DND-41 (cell line): ENCODE measurements at regions not wholly inside any gene's neighbourhood (a gene's known extent, or its start where the extent isn't known, plus 50 kb on each side); places are given as distances from the start of the nearest gene placed in this dataset.

Experiments used
- ATAC-seq: fragments of 200-7000 bp; cut with Tn5 transposase; 3 replicates; pipeline ENCODE4 v1.9.1; 2021; ENCODE audit warnings: low read depth; ENCODE audit not compliant: insufficient read depth
- DNase-seq: peaks from one replicate; pipeline ENCODE4 v3.0.0-alpha.2; 2020
- H2AFZ ChIP-seq: 2 replicates; pipeline ENCODE4 v1.6.0; 2012; ENCODE audit warnings: low read depth, low read length
- H3K27ac ChIP-seq: 2 replicates; pipeline ENCODE4 v1.5.1; 2012; ENCODE audit warnings: low read length, inconsistent platforms
- H3K27me3 ChIP-seq: fragments of 200-600 bp; sonication (generic); 2 replicates; pipeline ENCODE4 v1.6.0; 2012; ENCODE audit warnings: low read length, mild to moderate bottlenecking, inconsistent platforms; ENCODE audit not compliant: insufficient read depth, poor library complexity
- H3K36me3 ChIP-seq: 2 replicates; pipeline ENCODE4 v1.5.1; 2012; ENCODE audit warnings: low read length, inconsistent platforms; ENCODE audit not compliant: insufficient read depth
- H3K4me1 ChIP-seq: 2 replicates; pipeline ENCODE4 v1.5.1; 2012; ENCODE audit warnings: mild to moderate bottlenecking, low read length; ENCODE audit not compliant: insufficient read depth
- H3K4me2 ChIP-seq: 2 replicates; pipeline ENCODE4 v1.6.0; 2012; ENCODE audit warnings: mild to moderate bottlenecking, moderate library complexity, low read length, inconsistent platforms; ENCODE audit not compliant: insufficient read depth
- H3K4me3 ChIP-seq, 2 experiments: fragments of 200-600 bp in 1 of 2; shearing (Covaris generic) in 1 of 2; 2 replicates each; pipeline ENCODE4 v1.5.1; 2012 to 2016; ENCODE audit warnings: inconsistent platforms in 2 of 2, low read length in 2 of 2, mild to moderate bottlenecking in 2 of 2, low read depth in 1 of 2, moderate library complexity in 1 of 2
- H3K79me2 ChIP-seq: 2 replicates; pipeline ENCODE4 v1.6.0; 2012; ENCODE audit warnings: low read length, inconsistent platforms; ENCODE audit not compliant: insufficient read depth
- H3K9ac ChIP-seq: 2 replicates; pipeline ENCODE4 v1.6.0; 2012; ENCODE audit warnings: low read depth, mild to moderate bottlenecking, inconsistent platforms, low read length, moderate library complexity
- H3K9me3 ChIP-seq: 2 replicates; pipeline ENCODE4 v1.5.1; 2012; ENCODE audit warnings: low read length, moderate library complexity, mild to moderate bottlenecking, inconsistent platforms; ENCODE audit not compliant: insufficient read depth, severe bottlenecking
- H4K20me1 ChIP-seq: 2 replicates; pipeline ENCODE4 v1.6.0; 2012; ENCODE audit warnings: low read length; ENCODE audit not compliant: insufficient read depth
- CTCF ChIP-seq: IDR thresholded peaks from 2 replicates; pipeline ENCODE4 v1.5.1; 2012; ENCODE audit warnings: borderline replicate concordance, low read length, moderate library complexity, mild to moderate bottlenecking; ENCODE audit not compliant: poor library complexity, severe bottlenecking; ENCODE audit errors: extremely low read depth
- EZH2 ChIP-seq: IDR thresholded peaks from 3 replicates; pipeline ENCODE4 v1.6.1; 2012; ENCODE audit warnings: borderline replicate concordance, low read depth, mild to moderate bottlenecking, moderate library complexity, low read length, inconsistent platforms; ENCODE audit not compliant: severe bottlenecking

DNA sequence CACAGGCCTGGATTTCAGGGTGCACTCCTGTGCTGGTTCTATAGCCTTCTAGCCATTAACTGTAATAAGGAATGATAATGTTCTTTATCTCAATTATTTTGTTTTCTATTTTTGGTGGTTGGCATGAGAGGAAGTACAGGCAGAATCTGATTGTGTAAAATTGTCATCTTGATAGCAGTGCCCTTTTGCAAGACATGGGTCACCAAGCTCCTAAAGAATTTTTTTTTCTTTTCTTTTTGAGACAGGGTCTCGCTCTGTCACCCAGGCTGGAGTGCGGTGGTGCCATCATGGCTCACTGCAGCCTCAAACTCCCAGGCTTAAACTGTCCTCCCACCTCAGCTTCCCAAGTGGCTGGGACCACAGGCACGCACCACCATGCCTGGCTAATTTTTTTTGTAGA lies 206.7 kb upstream of the JARID2 start:
- H3K4me3 ChIP-seq, result no peak overlapping the region
- no peaks in the 10 kb centered on the region for H4K20me1 ChIP-seq
- H3K27me3 ChIP-seq, result no peaks in the 10 kb centered on the region
- no peak overlapping the region for H3K4me2 ChIP-seq
- ATAC-seq (no peak), DNase-seq (no peak)
- H3K4me1 ChIP-seq, result no peaks in the 10 kb centered on the region
- no peak overlapping the region for H3K27ac ChIP-seq
- no peak overlapping the region for H2AFZ ChIP-seq
- no peaks in the 10 kb centered on the region for H3K9me3 ChIP-seq
- TF ChIP-seq EZH2 (no peak), CTCF (no peak)
- H3K9ac ChIP-seq, result no peak overlapping the region
- no peaks in the 10 kb centered on the region for H3K79me2 ChIP-seq
- no peaks in the 10 kb centered on the region for H3K36me3 ChIP-seq

GRCh38 chr6:15042938-15043337 lies 202.9 kb upstream of the JARID2 start:
- H3K27me3 ChIP-seq, result no peaks in the 10 kb centered on the region
- no peak overlapping the region for H3K27ac ChIP-seq
- no peak overlapping the region for H3K4me3 ChIP-seq
- no peaks in the 10 kb centered on the region for H4K20me1 ChIP-seq
- no peak for ATAC-seq
- H3K4me1 ChIP-seq, result no peaks in the 10 kb centered on the region
- no peaks in the 10 kb centered on the region for H3K36me3 ChIP-seq
- H3K4me2 ChIP-seq, result no peak overlapping the region
- H3K9me3 ChIP-seq, result no peaks in the 10 kb centered on the region
- no peak overlapping the region for H3K9ac ChIP-seq
- TF ChIP-seq EZH2 (no peak), CTCF (no peak)
- H2AFZ ChIP-seq, result no peak overlapping the region
- H3K79me2 ChIP-seq, result no peaks in the 10 kb centered on the region
- DNase-seq, result no peak

- Histone ChIP-seq H3K79me2 (no peaks in the 10 kb centered on the region), H3K4me1 (no peaks in the 10 kb centered on the region), H4K20me1 (no peaks in the 10 kb centered on the region), H3K4me2 (no peak overlapping the region), H3K9me3 (no peaks in the 10 kb centered on the region), H3K27me3 (no peaks in the 10 kb centered on the region), H3K9ac (no peak overlapping the region), H3K27ac (no peak overlapping the region), H3K4me3 (no peak overlapping the region), H2AFZ (no peak overlapping the region), H3K36me3 (no peaks in the 10 kb centered on the region)
- ATAC-seq (no peak), DNase-seq (no peak)
- TF ChIP-seq EZH2, result no peak
- no peak for TF ChIP-seq CTCF
Observed at GRCh38 chr6:15044146-15044882, 201.6 kb upstream of the JARID2 start.
